ENCODE measurements at regions not wholly inside any gene's neighbourhood (a gene's known extent, or its start where the extent isn't known, plus 50 kb on each side); places are given as distances from the start of the nearest gene placed in this dataset.

- no peak for DNase-seq (ENCODE audit: low spot score)
These were observed 317.5 kb downstream of the PMP22 start for GRCh38 chr17:14947671-14948070.

GRCh38 chr17:14946481-14946880, 318.6 kb downstream of the PMP22 start:
- DNase-seq (ENCODE audit: low spot score) = no peak

- DNase-seq (ENCODE audit: low spot score) = no peak
These were observed 322.5 kb downstream of the PMP22 start for GRCh38 chr17:14942526-14943190.

- DNase-seq (ENCODE audit: low spot score) = no peak
These were observed 324.2 kb downstream of the PMP22 start for GRCh38 chr17:14940938-14941265.

- DNase-seq (ENCODE audit: low spot score) = no peak
These were observed 324.8 kb downstream of the PMP22 start for GRCh38 chr17:14940108-14940937.

DNA sequence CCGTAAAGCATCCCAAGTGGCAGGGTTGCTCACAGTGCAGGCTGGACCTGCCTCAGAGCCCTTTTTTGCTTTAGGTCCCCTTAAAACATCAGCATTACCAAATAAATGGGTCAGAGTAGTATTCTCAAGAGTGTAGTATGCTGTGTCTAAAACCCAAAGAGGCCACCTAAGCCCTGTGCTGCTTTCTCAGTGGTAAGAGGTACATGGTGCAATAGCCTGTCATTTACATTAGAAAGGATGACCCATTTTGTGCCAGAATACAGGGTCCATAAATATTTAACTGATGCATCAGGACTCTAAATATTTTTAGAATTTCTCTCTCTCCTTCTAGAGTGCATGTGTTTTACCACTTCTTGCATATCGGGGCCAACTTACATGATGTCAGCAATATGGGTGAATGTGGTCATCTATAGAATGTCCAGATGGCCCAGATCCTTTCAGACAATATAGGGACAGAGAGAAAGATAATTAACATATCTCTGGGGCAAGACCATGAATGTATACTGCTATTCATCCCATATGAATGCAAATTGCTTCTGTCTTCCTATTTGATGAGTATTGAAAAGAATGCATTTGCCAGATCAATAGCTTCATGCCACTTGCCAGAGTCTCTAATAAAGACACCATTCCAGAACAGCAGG, 329.2 kb downstream of the PMP22 start:
- no peak for DNase-seq (ENCODE audit: low spot score)

- no peak for DNase-seq (ENCODE audit: low spot score)
These were observed 329.8 kb downstream of the PMP22 start for GRCh38 chr17:14935139-14935841.

- DNase-seq (ENCODE audit: low spot score) = no peak
These were observed 331.4 kb downstream of the PMP22 start for GRCh38 chr17:14933676-14934075.

DNA sequence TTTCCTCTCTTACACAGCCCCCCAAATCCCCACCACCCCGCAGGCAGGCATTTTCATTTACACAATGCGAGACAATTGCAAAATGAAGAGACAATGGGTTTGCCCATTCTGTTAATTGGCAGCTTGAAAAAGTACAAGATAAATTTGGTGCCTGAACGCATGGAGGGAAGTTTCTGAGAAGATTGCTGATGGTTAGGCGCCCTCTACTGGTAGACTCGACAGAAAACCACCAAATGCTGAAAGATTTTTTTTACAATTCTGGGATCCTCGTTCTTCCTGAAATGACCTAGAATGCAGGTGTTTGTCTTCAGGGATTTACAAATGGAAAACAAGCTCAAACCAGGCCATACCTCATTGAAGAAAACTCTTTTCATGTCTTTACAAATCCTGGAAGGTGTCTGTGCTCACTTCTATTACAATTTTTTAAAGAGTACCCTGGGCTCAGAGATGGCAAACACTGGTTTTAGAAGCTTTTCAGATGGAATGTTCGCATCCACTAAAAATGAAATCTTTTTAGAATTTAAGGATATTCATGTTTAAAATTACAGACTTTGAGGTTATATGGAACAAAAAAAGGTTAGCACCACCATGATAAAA, 338.5 kb downstream of the PMP22 start:
- DNase-seq (ENCODE audit: low spot score) = peak; percentile 44

GRCh38 chr17:14926073-14926472, 339.1 kb downstream of the PMP22 start:
- DNase-seq (ENCODE audit: low spot score) = no peak

DNA sequence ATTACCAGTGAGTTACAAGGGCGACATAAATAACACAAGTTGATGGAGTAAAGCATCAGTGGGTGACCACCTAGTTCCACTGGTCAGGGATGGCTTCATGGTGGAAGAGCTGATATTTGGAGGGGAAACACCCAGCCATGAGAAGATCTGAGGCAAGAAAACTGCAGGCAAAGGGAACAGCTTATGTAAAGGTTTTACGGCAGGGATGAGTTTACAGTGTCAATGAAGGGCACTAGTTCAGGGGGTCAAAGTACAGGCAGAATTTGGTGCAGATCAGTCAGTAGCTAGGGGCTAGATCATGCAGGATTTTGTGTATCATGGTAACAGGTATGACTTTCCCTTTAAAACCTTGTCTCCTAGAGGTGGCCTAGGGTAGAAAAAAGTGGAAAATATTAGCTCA, 339.6 kb downstream of the PMP22 start:
- DNase-seq (ENCODE audit: low spot score) = no peak

DNA sequence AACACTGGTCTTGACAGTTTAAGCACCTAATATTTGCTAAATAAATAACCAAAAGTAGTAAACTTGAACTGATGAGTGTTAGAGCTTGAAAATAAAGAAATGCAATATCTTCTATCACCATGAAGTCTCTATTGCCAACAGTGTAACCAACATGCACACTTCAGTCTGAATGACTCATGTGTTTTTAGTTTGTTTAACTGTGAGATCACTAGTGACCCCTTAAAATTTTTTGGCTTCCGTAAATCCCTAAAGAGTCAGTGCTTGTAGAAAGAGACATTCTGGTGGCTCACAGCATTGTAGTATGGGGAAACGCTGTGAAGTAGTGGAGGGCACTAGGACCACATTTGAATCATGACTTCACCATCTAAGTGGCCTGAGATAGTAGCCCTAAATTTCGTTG, 341.1 kb downstream of the PMP22 start:
- no peak for DNase-seq (ENCODE audit: low spot score)

DNA sequence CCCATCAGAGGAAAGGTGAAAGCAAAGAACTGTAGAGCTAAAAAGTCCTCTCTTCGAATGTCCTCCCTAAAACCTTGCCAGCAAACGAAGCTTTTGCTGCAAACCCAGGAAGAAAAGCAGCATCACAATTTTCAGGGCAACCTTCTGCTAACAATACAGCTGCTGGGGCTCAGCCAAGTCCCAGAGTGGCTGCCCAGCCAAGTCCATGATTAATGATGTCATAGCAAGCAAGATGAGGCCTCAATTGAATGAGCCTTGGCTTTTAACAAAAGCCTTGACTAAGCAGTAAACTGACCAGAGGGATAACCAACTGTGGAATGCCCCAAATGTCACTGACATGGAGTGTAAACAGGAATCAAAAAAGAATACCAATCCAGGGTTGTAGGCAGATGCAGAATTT, 342.7 kb downstream of the PMP22 start:
- no peak for DNase-seq (ENCODE audit: low spot score)

DNA sequence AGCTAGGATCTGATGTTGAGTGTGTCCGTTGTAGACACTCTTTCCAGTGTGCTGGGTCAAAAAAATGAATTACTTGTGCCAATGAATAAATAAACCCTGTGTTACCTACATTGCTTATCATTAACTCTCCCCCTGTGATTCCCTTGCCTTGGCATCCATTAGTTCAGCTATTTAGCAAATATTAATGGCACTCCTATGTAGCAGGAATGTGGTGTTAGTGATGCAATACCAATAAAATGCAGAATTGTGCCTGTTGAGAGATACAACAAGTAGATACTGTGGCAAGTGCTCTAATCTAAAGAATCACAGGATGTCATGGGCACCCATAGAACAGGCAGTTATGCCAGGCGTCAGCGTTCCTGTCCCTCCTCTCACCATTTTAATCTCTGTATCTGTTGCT, 343.2 kb downstream of the PMP22 start:
- no peak for DNase-seq (ENCODE audit: low spot score)

- DNase-seq (ENCODE audit: low spot score) = no peak
These were observed 345.4 kb downstream of the PMP22 start for GRCh38 chr17:14919631-14920213.

DNA sequence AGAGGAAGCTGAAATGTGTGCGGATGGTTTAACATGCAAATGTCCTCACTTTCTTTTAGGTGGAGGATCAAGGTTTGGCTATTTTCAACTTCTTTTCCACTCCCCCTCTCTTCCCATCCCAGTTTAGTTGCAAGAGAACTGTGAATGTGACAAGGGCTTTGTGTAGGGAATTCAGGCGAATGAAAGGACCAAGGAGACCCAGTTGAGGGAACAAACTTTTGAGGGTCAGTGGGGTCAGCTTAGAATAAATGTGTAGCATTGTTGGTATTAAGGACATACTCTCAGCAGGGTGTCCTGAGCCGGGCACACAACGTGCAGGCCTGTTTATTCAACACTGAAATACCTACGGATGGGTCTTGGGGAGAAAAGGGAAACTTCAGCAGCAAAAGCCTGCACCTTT, 346.0 kb downstream of the PMP22 start:
- no peak for DNase-seq (ENCODE audit: low spot score)

DNA sequence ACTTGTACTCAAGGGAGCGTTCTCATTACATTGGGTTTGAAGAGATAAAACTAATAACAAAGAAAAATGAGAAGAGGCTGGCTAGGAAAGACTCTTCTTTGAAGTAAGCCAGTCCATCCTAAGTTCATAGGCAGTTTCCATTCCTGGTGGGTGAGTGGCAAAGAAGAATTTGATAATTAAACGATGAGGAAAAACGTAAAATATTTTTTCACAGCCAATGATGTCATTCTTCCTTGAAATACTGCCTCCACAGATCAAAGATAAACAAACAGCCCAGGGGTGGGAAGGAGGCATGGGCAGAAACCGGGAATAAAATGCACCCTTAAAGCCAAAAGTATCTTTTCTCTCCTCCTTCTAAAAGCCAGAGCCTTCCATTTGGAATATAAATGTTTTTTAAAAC, 346.6 kb downstream of the PMP22 start:
- no peak for DNase-seq (ENCODE audit: low spot score)

GRCh38 chr17:14910916-14911315, 354.2 kb downstream of the PMP22 start:
- DNase-seq (ENCODE audit: low spot score) = no peak

DNA sequence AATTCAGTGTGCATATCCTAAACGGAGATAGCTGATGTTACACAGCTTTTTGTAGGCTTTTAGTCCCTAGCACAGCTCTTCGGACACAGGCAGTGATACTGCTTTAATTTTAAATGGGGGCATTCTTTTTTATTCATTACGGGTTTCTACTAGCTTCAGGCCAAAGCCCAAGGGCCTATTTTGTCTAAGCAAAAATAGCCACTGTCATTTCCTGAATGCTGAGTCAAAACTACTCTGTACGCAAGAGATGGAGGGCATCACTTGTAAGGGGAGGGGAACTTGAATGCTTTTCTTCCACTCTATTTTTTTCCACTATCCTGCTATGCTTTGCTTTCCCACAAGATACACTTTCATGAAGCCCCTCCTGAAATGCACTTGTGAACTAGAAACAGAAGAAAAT, 360.7 kb downstream of the PMP22 start:
- no peak for DNase-seq (ENCODE audit: low spot score)

- no peak for DNase-seq (ENCODE audit: low spot score)
These were observed 361.3 kb downstream of the PMP22 start for GRCh38 chr17:14903854-14904253.

GRCh38 chr17:14902803-14903202, 362.3 kb downstream of the PMP22 start:
- DNase-seq (ENCODE audit: low spot score) = no peak

DNA sequence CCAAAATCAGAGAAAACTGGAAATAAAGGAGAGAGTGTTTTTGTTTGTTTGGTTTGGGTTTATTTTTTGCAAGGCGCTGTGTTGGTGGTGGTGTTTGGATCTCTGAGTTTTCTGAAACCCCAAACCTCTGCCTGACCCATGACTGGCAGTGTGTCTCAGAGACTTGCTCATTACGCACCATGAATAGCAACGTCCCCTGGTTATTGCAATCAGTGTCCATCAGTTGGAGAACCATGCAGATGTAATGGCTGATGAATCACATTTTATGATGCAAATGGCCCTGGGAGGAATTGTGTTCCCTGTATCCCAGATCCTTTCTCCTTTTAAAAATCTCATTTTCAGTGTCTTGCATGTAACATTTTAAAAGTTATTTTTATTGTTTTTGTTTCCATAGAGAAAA, 362.8 kb downstream of the PMP22 start:
- DNase-seq (ENCODE audit: low spot score) = no peak

Data from SK-N-DZ (cell line).